OCI-M2 (cell line): ENCODE measurements at regions not wholly inside any gene's neighbourhood (a gene's known extent, or its start where the extent isn't known, plus 50 kb on each side); places are given as distances from the start of the nearest gene placed in this dataset.

Experiments
- DNase-seq: peaks from one replicate; lab custom pipeline; 2025; ENCODE audit not compliant: unreplicated experiment; lab: John Stamatoyannopoulos, UW

- no peak for DNase-seq
Measured at GRCh38 chr1:59107916-59108315, 189.0 kb upstream of the FGGY start.

- no peak for DNase-seq
Measured at GRCh38 chr1:59108481-59109317, 188.2 kb upstream of the FGGY start.

- DNase-seq, result no peak
Measured at GRCh38 chr1:59110271-59110670, 186.6 kb upstream of the FGGY start.

DNA sequence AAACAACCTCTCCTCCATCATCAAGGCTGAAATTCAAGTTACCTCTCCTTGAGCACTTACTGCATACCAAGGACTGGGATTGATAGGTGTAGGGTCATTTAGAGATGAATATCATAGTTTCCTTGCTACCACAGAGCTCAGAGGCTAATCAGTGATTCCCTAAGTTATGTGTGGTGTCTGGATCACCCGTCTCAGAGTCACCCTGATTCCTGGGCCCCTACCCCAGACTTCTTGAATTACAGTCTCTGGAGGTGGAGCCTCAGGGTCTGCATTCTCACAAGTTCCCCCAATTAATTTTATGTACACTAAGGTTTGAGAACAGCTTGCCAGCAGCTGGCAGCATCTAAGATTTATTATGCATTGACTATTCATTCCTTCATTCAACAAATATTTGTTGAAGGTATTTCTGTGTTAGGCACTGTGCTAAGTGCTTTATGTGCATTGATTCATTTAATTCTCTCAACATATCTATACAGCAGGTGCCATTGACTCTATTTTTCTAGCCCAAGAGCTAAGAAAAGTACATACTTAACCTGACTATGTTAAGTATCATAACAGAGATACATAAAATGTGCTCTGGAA is 182.9 kb upstream of the FGGY start:
- no peak for DNase-seq

GRCh38 chr1:59115865-59116264 is 181.0 kb upstream of the FGGY start:
- no peak for DNase-seq

DNA sequence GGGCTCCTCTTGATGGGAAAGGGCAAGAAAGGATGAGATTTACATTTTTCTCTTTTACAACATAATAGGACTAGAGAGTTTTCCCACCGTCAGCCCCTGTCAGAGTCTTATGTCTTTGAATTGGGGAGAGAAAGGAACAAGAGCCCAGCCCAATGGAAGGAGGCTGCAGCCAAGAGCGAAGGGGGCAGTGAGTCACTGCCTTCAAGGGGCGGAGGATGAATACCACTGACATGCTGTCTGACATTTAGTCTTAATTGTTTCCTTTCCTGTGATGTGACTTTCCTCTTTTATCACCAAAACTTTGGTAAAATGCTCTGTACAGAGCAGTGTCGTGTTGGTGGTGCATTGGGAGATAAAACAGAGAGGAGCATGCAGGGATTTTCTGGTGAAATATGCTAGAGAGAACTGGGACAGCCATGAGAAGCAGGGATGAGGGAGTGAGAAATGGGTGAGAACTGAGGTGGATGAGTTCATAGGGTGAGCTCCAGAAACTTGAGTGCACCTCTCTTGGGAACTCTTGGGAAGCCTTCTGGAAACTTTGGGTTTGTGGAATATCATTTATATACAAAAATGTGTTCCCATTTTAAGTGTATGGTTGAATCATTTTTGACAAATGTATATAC is 179.9 kb upstream of the FGGY start:
- DNase-seq, result no peak

- no peak for DNase-seq
Measured at GRCh38 chr1:59122527-59122926, 174.4 kb upstream of the FGGY start.

DNA sequence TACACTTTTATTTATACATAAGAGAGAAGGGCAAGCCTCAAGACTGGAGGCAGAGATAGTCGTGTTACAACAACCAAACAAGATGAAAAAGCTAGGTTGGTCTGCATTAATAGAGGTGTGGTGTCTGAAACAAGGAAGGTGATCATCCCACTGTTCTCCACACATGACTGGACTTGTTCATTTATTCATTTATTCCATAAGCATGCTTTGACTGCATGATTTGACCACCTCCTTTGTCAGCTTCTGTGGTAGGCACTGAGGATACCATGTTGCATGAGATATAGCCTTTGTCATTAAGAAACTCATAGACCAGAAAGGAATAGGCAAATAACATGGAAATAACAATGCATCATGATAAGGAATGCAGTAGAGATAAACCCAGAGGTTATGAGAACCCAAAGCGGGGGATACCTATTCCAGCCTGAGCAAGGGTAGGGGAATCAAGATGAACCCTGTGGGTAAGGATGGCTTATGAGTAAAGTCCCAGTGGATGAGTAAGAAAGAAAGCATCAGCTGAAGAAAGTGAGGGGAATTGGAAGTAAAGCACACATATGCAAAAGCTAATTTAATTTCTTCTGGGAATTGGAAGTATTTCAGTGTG is 173.7 kb upstream of the FGGY start:
- no peak for DNase-seq

GRCh38 chr1:59124166-59124565 is 172.7 kb upstream of the FGGY start:
- no peak for DNase-seq

- no peak for DNase-seq
Measured at GRCh38 chr1:59125154-59125553, 171.7 kb upstream of the FGGY start.

- no peak for DNase-seq
Measured at GRCh38 chr1:59125676-59126320, 171.1 kb upstream of the FGGY start.

GRCh38 chr1:59126366-59126765 is 170.5 kb upstream of the FGGY start:
- DNase-seq, result no peak

GRCh38 chr1:59128239-59128736 is 168.6 kb upstream of the FGGY start:
- DNase-seq, result no peak

GRCh38 chr1:59128784-59129227 is 168.1 kb upstream of the FGGY start:
- no peak for DNase-seq

DNA sequence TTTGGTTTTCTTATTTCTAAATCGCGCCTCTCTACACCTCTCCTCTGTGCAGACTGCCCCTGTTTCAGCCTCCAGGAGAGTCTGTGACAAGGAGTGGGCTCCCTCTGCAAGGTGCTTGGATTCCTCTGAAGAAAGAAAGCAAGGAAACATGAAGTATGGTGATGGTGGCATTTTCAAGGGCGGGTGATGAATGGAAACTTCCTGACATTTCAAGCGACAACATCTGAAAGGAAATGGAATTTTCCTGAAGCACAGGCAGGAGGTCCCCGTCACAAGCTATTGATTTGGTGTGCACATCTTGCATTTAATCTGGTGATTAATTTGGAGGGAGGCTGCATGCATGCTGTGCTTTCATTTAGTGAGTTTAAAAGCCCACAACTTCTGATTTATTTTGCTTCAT is 164.6 kb upstream of the FGGY start:
- DNase-seq, result no peak

DNA sequence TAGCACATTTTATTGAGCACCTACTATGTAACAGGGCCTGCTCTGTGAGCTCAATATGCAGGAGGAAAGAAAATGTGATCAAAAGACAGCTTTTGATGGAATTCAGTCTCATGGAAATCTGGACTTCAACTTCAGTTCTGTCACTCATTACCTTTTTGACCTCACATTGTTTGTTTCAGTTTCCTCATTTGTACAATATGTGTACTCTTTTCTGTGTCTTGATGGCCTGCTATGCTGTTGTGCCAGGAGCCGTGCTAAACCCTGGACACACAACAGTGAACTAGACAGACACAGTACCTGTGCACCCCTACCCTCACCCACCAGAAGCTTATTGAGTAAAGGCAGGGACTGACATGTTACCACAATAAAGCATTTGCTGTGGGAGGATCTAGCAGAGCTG is 162.9 kb upstream of the FGGY start:
- no peak for DNase-seq

- no peak for DNase-seq
Measured at GRCh38 chr1:59135761-59136255, 161.1 kb upstream of the FGGY start.

DNA sequence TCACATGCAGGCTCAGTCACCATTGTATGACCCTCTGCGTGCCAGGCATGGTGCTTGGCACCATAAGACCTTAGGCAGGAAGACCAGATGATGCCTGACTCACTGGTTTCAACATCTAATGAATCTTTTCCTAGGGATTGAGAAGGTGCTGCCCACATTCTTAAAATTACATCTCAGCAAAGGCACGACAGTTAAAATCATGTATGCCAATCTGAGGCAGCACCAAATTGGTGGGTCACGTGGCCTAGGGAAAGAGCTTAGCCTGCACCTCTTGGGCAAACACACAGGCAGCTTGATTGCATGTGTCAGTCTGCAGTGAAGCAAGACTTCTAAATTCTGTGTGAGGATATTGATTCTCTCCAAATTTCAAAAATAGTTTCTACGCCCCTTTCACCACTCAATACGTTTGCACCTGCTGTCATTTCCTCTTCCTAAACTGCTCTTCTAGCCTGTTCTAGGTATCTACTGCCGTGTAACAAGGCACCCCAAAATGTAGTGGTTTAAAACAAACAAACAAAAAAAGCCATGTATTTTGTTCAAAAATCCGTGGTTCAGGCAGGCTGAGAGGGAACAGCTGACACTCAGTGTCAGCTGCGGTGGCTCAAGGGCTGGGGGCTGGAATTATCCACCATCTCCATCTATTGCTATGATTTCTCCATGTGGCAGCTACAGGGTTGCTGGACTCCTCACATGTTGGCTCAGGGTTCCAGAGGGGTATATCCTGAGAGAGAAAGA is 160.2 kb upstream of the FGGY start:
- no peak for DNase-seq

DNA sequence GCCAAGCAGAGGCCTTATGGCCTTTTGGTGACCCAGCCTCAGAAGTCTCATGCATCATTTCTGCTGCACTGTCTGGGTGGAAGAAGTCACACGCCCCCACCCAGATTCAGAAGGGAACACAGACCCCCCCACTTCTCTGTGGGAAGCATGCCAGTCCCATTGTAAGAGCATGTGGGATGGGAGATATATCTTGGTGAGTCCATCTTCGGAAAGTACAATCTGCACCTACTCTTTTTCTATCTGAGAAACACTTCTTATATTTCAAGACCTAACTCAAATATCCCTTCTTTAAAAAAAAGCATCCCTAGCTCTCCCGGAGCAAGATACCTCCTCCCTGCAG is 159.6 kb upstream of the FGGY start:
- DNase-seq, result no peak

DNA sequence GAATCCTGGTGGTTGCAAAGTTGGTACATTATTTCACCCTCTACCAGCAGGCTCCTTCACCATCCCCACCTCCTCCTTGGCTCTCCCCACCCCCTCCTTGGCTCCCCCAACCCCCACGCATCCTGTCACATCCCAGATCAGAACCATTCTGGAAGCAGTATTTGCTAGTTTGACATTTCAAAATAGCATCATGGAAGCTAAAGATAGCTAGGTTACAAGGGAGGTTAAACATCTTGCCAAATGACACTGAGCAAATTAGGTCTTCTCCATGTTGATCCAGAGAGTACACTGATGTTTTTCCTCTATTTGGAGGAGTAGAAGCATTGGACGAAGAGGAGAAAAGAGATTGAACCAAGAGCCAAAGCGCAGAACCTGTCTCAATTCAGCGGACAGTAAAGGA is 158.9 kb upstream of the FGGY start:
- DNase-seq, result no peak
